NCI-H2029 (cell line): ENCODE measurements at regions not wholly inside any gene's neighbourhood (a gene's known extent, or its start where the extent isn't known, plus 50 kb on each side); places are given as distances from the start of the nearest gene placed in this dataset.

Source experiments
- DNase-seq: peaks from one replicate; lab custom pipeline; 2025; lab: John Stamatoyannopoulos, UW

DNA sequence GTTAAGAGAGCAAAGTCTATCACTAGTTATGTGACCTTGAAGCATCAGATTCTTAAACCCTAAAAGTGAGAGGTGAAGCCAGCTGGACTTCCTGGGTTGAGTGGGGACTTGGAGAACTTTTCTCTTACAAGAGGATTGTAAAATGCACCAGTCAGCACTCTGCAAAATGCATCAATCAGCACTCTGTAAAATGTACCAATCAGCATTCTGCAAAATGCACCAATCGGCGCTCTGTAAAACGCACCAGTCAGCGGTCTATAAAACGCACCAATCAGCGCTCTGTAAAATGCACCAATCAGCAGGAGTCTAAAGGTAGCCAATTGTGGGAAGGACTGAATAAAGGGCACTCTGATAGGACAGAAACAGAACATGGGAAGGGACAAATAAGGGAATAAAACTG is 291.6 kb upstream of the FAM98A start:
- no peak for DNase-seq

DNA sequence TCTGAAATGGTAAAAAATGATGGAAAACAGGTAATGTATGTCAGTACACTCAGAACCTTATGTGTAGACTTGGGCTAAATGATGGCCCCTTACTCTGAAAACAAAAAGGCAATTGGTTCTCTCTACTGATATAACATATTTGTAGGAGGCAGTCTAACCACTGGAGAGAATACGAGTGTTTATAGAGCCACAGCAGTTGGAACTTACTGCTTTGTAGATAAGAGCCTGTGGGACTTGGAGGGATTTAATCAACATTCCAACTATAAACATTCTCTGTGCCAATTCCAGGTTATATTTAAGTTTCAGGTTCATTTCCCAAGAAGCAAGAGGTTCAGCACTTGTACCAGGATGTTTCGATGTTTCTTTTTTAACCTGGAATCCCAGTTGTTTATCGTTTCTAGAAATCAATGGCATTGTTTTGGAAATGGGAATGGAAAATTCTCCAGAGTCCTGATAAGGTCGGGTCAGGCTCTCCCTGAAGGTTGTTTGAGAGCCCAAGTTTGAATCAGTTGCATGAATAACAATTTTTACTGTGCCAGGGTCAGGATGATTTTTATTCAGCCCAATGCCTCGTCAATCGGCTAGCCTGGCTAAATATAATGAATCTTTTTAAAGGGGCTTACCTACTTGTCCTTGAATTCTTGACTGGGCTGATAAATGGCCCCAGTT is 278.4 kb upstream of the FAM98A start:
- no peak for DNase-seq

DNA sequence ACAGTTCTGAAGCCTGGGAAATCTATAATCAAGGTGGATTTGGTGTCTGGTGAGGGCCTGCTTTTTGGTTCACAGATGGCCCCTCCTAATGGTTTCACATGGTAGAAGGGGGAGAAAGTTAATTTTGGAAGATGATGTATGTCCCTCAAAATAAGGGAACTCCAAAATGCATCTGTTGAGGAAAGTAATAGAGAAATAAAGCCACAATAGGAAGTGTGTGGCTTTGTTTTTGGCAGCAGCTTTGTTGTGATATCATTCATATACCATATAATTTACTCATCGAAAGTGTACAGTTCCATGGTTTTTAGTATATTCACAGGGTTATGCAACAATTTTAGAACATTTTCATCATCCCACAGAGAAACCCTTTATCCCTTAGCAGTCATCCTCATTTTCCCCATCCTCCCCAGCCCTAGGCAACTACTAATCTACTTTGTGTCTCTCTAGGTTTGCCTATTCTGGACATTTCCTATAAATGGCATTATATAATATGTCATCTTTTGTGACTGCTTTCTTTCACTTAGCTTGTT is 274.0 kb upstream of the FAM98A start:
- no peak for DNase-seq

DNA sequence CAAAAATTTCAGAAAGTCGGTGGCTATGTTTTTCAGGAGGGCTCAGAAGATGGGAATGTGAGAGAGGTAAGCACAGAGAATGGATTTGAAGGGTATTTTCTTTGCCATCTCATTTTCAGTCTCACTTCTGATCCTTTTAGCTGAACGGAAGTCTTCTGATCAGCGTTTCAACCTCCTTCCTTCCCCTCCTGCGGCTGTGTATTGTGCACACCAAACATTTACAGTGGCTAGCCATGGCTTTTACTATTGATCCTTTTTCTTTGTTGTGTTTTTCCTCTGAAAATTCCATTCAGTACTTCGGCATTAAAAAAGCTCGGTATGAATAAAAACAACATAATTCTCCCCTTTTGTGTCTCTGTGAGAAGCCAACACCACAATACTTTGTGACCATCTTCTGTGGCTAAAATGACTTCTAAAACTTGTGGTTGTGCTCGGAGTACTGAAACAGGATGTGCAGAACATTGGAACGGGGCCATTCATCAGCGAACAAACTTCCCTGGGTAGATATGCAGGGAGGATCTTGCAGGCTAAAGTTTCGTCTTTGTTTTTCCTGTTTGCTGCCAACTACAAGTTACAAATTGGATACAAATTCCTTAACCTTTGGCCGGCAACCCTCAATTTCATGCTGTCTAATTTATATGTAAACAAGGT is 260.8 kb upstream of the FAM98A start:
- DNase-seq = no peak

DNA sequence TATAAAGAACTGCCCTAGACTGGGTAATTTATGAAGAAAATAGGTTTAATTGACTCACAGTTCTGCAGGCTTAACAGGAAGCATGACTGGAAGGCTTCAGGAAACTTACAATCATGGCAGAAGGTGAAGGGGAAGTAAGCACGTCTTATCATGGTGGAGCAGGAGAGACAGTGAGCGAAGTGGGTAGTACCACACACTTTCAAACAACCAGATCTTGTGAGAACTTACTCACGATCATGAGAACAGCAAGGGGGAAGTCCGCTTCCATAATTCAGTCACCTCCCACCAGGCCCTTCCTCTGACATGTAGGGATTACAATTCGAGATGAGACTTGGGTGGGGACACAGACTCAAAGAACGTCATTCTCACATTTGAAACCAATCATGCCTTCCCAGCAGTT is 260.1 kb upstream of the FAM98A start:
- no peak for DNase-seq

GRCh38 chr2:33848486-33848885 is 249.4 kb upstream of the FAM98A start:
- no peak for DNase-seq

DNA sequence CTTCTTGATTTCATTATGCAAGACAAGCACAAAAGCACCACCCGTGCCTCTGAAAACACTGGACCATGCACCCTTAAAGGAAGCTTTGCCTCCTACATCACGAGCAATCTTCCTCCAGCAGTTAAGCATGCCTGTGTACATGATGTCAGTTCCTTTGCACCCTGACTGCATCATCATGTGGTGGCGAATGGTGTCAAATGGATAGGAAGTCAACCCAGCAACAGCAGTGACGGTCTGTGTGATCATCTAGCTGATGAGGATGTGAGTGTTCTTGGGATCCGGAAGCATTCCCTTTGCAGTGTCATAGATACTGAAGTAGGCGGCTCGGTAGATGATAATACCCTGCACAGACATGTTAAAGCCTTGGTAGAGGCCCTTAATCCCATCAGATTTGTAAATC is 240.7 kb upstream of the FAM98A start:
- DNase-seq = no peak

DNA sequence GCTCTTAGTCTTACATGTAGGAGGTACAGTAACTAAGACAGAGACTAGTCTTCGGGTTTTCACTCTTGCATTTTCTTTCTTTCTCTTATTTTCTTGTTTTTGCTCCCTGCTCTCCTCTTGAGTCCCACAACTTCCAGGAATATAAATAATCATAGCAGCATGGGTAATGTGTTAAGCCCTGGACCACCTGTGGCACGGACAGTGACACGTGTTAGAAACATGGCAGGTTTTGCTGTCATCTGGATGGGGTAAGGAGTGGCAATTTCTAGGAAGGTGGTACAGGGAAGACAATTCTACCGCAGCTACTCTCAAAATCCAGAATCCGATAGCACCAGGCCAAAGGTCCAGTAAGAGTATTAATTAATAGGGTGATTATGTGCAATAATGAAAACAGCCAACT is 237.5 kb upstream of the FAM98A start:
- no peak for DNase-seq

- DNase-seq = no peak
These were observed 236.8 kb upstream of the FAM98A start for GRCh38 chr2:33835911-33836310.

DNA sequence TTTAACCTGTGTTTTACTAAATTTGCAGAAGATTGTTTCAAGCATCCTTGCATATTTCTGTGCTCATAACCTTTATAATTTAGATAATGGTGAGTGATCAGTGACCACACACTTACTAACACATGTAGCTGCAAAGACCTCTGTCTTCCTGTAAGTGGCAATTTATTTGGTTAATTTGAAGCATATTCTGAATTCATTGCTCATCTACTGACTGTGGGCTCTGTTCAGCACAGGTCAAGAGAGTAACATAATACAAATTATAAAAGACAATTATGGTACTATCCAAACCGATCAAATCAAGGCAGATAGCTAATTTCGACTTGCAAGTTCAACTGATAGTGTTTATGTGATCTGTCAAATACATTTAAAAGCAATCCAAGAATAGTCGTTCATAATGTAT is 223.9 kb upstream of the FAM98A start:
- DNase-seq = no peak

DNA sequence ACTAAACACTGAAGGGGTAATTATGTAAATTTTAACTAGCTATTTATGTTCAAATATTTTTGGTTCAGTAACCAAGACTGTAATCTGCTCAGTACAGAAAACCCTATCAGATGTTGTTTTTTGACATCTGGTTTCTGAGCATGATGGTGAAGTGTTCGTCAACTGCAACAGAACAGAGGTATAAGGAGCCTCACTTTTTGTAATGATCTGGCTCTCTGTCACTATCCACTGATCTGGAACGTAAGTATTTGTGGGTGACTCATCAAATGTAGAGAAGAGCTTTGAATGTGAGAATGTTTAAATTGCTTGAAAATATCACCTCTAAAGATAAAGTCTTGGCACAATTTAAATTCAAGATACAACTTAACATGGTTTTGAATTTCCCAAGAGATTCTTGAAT is 213.6 kb upstream of the FAM98A start:
- no peak for DNase-seq

DNA sequence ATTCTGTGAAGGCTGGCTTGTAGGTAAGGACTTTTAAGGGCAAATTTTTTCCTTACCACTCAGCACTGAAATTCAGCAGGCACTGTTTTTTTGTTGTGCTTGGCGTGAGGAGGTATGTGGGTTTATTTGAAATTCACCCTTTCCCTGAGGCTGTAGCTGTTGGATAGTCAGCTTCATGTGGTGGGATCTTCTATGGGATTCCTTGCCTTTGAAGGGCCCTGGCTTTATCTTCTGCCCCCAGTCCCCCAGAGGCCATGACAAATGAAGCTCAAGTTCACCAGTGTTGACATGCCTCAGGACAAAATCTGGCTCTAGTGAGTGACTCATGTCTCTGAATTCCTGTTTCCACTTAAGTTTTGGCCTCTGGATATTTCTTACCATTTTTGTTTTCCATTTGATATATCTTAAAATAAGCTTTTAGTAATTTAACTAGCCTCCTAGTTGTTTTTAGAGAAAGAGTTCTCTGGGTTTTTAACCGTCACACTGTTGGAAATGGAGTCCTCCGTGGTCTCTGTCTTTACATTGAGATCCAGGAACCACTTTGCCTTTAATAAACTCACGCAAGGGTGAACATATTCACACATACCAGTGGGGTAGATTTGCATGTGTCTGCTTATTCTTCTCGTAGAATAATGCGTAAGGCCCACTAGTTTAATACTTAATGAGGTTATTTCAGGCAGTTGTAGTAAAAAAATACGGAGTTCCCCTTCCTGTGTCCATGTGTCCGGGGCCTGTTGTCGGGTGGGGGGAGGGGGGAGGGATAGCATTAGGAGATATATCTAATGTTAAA is 211.1 kb upstream of the FAM98A start:
- DNase-seq = no peak

DNA sequence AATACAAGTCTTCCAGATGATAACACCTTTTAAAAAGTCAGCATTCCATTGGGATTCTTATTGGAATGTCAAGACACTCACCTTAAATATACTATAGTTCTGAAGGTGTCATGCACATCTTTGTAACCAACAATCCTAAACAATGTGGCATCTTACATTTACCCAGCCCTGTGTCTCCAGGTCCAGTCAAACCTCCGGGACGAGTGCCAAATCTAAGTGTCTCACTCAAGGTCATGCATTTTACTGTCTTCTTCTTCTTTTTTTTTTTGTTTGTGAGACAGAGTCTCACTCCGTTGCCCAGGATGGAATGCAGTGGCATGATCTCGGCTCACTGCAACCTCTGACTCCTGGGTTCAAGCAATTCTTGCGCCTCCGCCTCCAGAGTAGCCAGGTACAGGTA is 206.9 kb upstream of the FAM98A start:
- no peak for DNase-seq

- no peak for DNase-seq
These were observed 205.1 kb upstream of the FAM98A start for GRCh38 chr2:33804155-33804554.

- DNase-seq = no peak
These were observed 197.4 kb upstream of the FAM98A start for GRCh38 chr2:33796511-33796910.

DNA sequence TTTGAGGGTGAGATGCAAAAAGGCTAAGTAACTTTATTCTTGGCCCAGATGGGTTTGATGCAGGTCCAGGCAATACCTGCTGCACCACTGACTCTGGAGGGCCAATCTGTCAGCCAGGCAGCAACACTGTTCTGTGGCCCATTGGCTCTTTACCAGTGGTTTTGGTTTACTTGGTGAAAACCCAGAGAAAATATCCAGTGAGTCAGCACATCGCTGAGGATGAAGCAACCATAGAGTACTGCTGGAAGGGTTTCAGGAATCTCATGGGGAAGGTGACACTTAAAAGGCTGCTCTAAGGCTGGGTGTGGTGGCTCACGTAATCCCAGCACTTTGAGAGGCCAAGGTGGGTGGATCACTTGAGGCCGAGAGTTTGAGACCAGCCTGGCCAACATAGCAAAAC is 192.5 kb upstream of the FAM98A start:
- DNase-seq = no peak

DNA sequence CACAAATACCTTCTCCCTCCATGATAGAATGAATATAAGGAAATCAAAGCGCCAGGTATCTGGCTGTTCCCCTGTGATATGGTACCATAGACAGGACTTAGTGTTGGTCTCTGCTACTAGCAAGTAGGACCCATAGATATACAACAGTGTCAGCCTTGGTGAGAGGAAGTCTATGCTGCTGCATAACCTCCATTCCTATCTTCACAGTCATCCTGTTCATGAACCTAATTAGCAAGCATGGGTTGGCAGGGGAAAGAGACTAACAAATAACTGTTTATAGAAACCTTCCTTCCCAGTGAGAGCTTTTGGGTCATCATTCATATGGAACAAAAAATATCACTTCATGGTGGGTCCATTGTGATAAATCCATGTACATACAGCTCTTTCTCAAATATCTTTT is 188.9 kb upstream of the FAM98A start:
- no peak for DNase-seq

DNA sequence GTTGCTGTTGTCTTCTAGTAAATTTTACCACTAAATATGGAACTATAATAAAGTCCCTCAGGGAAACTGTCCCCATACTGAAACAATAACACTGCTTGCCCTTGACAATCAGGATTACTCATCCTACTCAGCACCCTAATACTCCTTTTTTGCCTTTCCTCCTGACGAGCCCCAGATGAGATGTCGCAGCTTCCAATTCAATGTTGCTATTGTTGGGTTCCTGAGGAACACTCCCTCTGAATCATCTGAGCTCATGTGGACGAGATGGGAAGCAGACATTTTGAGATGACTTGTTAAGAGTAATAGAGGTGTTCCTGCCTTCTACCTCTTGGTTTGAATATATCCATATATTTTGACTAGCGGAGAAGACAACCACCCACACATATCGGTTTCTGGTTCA is 187.8 kb upstream of the FAM98A start:
- DNase-seq = no peak

DNA sequence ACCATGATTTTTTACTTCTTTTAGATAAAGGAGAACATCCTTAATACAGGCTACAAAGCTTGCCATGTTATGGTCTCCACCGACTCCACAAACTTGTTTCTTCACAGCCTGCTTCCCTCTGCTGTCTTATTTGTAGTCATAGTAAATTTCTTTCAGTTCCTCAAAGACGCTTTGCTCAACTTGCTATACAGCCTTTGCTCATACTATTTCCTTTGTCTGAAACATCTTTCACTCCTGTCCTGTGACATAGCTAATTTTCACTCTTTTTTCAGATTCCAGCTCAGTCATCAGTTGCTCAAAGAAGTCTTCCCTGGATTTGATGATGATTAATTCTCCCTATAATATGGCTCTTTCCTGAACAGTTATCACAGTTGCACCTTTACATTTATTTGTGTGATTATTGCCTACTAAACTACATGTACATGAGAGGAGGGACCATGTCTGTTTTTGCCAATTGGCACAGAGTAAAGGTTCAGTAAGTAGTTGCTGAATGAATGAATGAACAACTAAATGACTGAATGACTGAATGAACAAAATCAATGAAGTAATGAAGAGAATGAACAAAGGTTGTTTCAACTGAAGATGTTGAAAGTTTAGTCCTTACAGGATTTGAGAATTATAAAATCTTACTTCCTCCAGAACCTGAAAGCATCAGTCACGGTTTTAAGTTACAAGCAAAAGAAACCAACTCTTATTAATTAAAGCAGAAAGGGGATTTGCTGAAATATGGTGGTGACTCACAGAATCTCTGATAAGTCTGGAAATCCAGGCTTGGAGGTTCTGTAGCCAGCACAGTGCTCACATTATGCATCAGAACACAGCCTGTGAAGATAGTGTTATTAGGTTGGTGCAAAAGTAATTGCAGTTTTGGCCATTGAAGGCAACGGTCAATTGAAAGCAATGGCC is 186.4 kb upstream of the FAM98A start:
- DNase-seq = no peak

GRCh38 chr2:33784488-33784887 is 185.4 kb upstream of the FAM98A start:
- DNase-seq = no peak

GRCh38 chr2:33782395-33783230 is 183.5 kb upstream of the FAM98A start:
- no peak for DNase-seq
